ENCODE measurements at regions not wholly inside any gene's neighbourhood (a gene's known extent, or its start where the extent isn't known, plus 50 kb on each side); places are given as distances from the start of the nearest gene placed in this dataset.

GRCh38 chr2:47239119-47239969 lies 63.0 kb upstream of the CALM2 start:
- DNase-seq (ENCODE audit: low spot score in 2 of 2) (no peak), FAIRE-seq (no peak)

- no peak for DNase-seq (ENCODE audit: low spot score in 2 of 2)
- FAIRE-seq, result no peak
Measured at GRCh38 chr2:47238638-47239037, 62.3 kb upstream of the CALM2 start.

GRCh38 chr2:47237375-47238334 lies 61.3 kb upstream of the CALM2 start:
- no peak for DNase-seq (ENCODE audit: low spot score in 2 of 2)
- FAIRE-seq, result no peak

GRCh38 chr2:47236503-47237215 lies 60.3 kb upstream of the CALM2 start:
- DNase-seq (ENCODE audit: low spot score in 2 of 2) (no peak), FAIRE-seq (no peak)

GRCh38 chr2:47235132-47235531 lies 58.8 kb upstream of the CALM2 start:
- DNase-seq (ENCODE audit: low spot score in 2 of 2), result no peak
- FAIRE-seq, result no peak

GRCh38 chr2:47234456-47234855 lies 58.1 kb upstream of the CALM2 start:
- FAIRE-seq (no peak), DNase-seq (ENCODE audit: low spot score in 2 of 2) (no peak)

GRCh38 chr2:47232738-47233415 lies 56.6 kb upstream of the CALM2 start:
- no peak for FAIRE-seq

GRCh38 chr2:47230418-47230817 lies 54.1 kb upstream of the CALM2 start:
- DNase-seq (ENCODE audit: low spot score in 2 of 2) (no peak), FAIRE-seq (no peak)

More at GRCh38 chr2:47232738-47233415, 56.6 kb upstream of the CALM2 start:
- DNase-seq (ENCODE audit: low spot score in 2 of 2), result no peak

GRCh38 chr2:47227532-47228279 lies 51.4 kb upstream of the CALM2 start:
- FAIRE-seq (no peak), DNase-seq (ENCODE audit: low spot score in 2 of 2) (no peak)

- DNase-seq (ENCODE audit: low spot score in 2 of 2), result no peak
- no peak for FAIRE-seq
Measured at GRCh38 chr2:47226923-47227220, 50.6 kb upstream of the CALM2 start.

- no peak for DNase-seq (ENCODE audit: low spot score in 2 of 2)
- FAIRE-seq, result no peak
Measured at GRCh38 chr2:47226132-47226922, 50.0 kb upstream of the CALM2 start.

Measured in frontal cortex (tissue), 3 donors.